PFSK-1 (cell line): ENCODE measurements at regions not wholly inside any gene's neighbourhood (a gene's known extent, or its start where the extent isn't known, plus 50 kb on each side); places are given as distances from the start of the nearest gene placed in this dataset.

Source experiments
- FOXP2 ChIP-seq: optimal IDR thresholded peaks from 2 replicates; pipeline ENCODE3; 2011; ENCODE audit warnings: borderline replicate concordance, control low read depth, inconsistent platforms; ENCODE audit not compliant: insufficient read depth; ENCODE audit errors: extremely low read length, extremely low read depth
- POLR2AphosphoS5 ChIP-seq: IDR thresholded peaks from 2 replicates; pipeline ENCODE4 v1.6.1; 2012; ENCODE audit warnings: low read depth, mild to moderate bottlenecking, control low read depth, low read length, moderate library complexity
- REST ChIP-seq, 2 experiments: IDR thresholded peaks; 2 replicates each; pipeline versions ENCODE4 v1.6.1 to v1.8.0; 2011 to 2012; ENCODE audit warnings: low read depth in 2 of 2, low read length in 2 of 2, control low read depth in 1 of 2, inconsistent platforms in 1 of 2, mild to moderate bottlenecking in 1 of 2, moderate library complexity in 1 of 2; ENCODE audit not compliant: insufficient read depth in 1 of 2
- SIN3A ChIP-seq: IDR thresholded peaks from 2 replicates; pipeline ENCODE4 v1.6.1; 2012; ENCODE audit warnings: mild to moderate bottlenecking, low read length, moderate library complexity, borderline replicate concordance; ENCODE audit not compliant: insufficient read depth
- TAF1 ChIP-seq: IDR thresholded peaks from 2 replicates; pipeline ENCODE4 v1.6.1; 2012; ENCODE audit warnings: low read length, control low read depth, borderline replicate concordance; ENCODE audit not compliant: insufficient read depth

GRCh38 chr19:13615890-13616289 lies 109.6 kb upstream of the CACNA1A start:
- TF ChIP-seq FOXP2 (no peak), POLR2AphosphoS5 (no peak), REST (IDR thresholded peaks at IDR 0.05; ENCODE audit: insufficient read depth in 1 of 2, low read depth in 2 of 2, low read length in 2 of 2) (no peak), SIN3A (no peak), TAF1 (no peak)

GRCh38 chr19:13613447-13613846 lies 107.2 kb upstream of the CACNA1A start:
- TF ChIP-seq FOXP2: no peak

GRCh38 chr19:13611596-13611995 lies 105.3 kb upstream of the CACNA1A start:
- TF ChIP-seq REST (IDR thresholded peaks at IDR 0.05; ENCODE audit: insufficient read depth in 1 of 2, low read depth in 2 of 2, low read length in 2 of 2): no peak
- TF ChIP-seq FOXP2: no peak
- no peak for TF ChIP-seq SIN3A
- no peak for TF ChIP-seq TAF1
- TF ChIP-seq POLR2AphosphoS5: no peak

GRCh38 chr19:13610039-13610691 lies 103.9 kb upstream of the CACNA1A start:
- TF ChIP-seq FOXP2 (no peak), TAF1 (no peak), REST (IDR thresholded peaks at IDR 0.05; ENCODE audit: insufficient read depth in 1 of 2, low read depth in 2 of 2, low read length in 2 of 2) (no peak), SIN3A (no peak), POLR2AphosphoS5 (no peak)

GRCh38 chr19:13606156-13606555 lies 99.9 kb upstream of the CACNA1A start:
- TF ChIP-seq SIN3A: no peak
- TF ChIP-seq REST (IDR thresholded peaks at IDR 0.05; ENCODE audit: insufficient read depth in 1 of 2, low read depth in 2 of 2, low read length in 2 of 2): no peak
- no peak for TF ChIP-seq FOXP2
- no peak for TF ChIP-seq TAF1
- TF ChIP-seq POLR2AphosphoS5: no peak
